HG02852 (cell line): ENCODE measurements at regions not wholly inside any gene's neighbourhood (a gene's known extent, or its start where the extent isn't known, plus 50 kb on each side); places are given as distances from the start of the nearest gene placed in this dataset.
"Not testable (repeated sequence)": the region's sequence is repeated elsewhere in the genome, so short reads cannot be mapped to it uniquely, and the experiment has no call there.

Source experiments
- ATAC-seq: cut with Tn5 transposase; IDR thresholded peaks from one replicate; pipeline ENCODE4 v1.9.1; 2021; ENCODE audit warnings: mild to moderate bottlenecking, moderate library complexity; ENCODE audit not compliant: unreplicated experiment

- ATAC-seq: no peak
These were observed 78.5 kb upstream of the CHD2 start for GRCh38 chr15:92821491-92822116.

GRCh38 chr15:92822216-92823144 lies 77.6 kb upstream of the CHD2 start:
- ATAC-seq: no peak

GRCh38 chr15:92825985-92826384 lies 74.1 kb upstream of the CHD2 start:
- ATAC-seq: no peak

DNA sequence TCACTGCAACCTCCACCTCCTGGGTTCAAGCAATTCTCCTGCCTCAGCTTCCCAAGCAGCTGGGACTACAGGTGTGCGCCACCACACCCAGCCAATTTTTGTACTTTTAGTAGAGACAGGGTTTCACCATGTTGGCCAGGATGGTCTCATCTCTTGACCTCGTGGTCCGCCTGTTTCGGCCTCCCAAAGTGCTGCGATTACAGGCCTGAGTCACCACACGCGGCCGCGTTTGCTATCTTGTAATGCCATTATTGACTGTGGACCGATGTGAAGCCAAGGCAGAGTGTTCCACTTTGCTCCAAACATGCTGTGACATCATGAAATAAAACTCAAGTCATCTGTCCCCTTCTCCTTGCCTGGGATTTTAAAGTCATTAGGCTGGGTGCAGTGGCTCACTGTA lies 72.1 kb upstream of the CHD2 start:
- not testable (repeated sequence) for ATAC-seq

DNA sequence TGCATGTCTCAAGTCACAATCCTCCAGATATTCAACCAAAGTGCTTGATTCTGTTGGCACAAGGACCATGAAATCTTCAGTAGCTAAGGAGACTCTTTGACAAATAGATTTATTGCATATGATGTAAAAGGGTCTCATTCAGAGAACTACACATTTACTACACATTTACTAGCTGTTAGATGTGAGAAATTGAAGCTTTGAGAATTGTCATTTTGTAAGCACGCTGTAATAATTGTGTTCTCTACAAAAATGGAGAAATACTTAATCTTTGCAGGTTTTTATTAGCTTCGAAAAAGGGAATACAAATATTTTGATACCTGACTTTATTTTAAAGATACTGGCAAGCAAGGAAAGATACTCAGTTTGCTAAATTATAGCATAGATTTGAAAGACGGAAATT lies 70.2 kb upstream of the CHD2 start:
- no peak for ATAC-seq

GRCh38 chr15:92831336-92831654 lies 68.8 kb upstream of the CHD2 start:
- no peak for ATAC-seq

DNA sequence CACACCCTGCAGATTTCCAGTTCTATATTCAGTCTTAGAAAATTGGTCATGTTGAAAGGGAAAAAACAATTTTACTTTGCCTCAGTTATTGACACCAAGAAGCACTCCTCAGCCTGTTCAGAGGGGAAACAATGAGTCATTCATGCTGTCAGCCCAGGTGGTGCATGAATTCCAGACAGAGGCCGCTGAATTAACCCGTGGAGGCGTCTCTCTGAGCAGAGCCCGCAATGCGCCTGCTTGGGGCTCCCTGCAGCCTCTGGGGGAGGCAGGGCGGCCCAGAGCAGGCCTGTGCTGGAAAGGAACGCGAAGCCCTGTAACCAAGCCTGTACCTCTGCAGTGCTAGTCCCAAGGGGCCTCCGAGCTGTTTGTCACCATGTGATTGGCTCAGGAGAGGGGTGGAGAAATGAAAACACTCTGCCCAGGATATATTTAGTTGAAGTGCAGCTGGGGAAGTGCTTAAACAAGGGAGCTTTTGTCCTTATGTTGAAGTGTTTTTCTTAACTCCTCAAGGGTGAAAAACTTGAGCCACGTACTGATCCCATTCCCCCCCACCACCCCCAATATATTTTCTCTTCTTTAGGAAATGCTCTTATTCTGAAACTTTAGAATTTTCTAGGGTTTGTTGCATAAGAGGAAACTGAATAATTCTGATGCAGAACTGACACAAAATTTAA lies 68.3 kb upstream of the CHD2 start:
- peak; percentile 96 for ATAC-seq

- no peak for ATAC-seq
These were observed 67.1 kb upstream of the CHD2 start for GRCh38 chr15:92833106-92833433.

DNA sequence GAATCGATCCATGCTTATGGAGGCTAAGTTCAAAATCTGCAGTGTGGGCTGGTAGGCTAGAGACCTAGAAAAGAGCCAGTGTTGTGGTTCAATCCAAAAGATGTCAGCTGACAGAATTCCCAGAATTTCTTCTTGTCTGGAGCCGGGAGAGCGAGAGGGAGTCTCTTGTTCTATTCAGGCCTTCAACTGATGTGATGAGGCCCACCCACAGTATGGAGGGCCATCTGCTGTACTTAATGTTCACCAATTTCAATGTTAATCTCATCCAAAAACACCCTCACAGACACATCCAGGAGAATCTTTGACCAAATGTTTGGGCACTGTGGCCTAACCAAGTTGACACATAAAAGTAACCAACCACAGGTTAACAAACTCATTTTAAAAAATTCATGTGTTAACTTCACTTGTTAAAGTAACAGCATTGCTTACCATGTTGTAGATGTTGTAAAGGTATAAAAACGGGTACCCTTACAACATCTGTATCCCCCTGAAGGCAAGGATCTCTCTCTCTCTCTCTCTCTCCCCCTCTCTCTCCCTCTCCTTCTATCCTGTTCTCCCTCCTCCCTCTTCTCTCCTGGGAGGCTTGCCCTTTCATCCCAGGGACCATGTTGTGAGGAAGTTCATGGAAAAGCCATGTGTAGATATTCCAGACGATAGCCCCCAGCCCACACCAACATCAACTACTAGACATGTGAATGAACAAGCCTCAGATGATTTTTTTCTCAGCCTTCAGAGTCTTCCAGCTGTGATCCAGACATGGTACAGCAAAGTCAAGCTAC lies 66.4 kb upstream of the CHD2 start:
- no peak for ATAC-seq

DNA sequence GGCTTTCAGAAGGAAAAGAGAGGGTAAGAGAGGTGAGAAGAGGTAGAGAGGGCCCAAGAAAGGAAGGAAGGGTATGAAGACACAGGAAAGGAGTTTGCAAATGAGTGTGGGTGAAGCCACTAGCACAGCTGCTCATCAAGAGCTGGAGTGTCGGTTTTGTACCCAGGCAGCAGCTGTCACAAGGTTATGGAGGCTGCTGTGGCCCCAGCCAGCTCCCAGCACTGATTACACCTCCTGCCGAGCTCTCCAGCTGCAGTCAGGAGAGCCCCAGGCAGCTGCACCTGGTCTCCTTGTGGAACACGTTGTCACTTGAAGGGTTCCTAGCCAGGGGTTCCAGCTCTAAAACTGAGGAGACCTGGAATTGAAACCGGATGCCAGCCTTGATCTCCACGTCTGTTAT lies 60.4 kb upstream of the CHD2 start:
- peak; percentile 88 for ATAC-seq

DNA sequence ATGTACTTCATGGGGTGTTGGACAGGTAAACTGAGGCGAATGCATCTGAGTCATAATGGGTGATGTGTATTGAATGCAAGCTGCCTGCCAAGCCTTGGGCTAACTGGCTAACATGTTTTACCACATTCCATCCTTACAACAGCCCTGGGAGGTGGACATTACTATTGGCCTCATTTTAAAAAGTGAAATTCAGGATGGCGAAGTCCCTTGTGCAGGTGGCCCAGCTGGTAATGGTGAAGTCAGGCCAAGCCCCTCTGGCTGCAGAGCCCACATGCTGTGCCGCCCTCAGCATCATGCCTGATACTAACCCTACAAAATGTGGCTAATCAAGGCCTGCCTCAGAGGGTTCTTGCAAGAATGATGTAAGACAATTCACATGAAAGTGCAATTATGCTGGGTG lies 60.0 kb upstream of the CHD2 start:
- peak; percentile 12 for ATAC-seq

DNA sequence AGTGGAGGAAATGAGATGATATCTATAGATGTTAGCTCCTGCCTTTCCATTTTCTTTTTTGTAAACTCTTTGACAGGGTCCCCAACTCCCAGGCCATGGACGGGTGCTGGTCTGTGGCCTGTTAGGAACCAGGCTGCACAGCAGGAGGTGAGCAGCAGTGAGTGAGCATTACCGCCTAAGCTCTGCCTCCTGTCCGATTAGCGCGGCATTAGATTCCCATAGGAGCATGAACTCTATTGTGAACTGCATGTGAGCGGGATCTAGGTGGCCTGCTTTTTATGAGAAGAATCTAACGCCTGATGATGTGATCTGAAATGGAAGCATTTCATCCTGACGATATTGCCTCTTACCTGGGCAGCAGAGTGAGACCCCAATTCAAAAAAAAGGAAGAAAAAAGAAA lies 56.8 kb upstream of the CHD2 start:
- no peak for ATAC-seq

- no peak for ATAC-seq
These were observed 56.3 kb upstream of the CHD2 start for GRCh38 chr15:92843814-92844213.

- ATAC-seq: no peak
These were observed 55.0 kb upstream of the CHD2 start for GRCh38 chr15:92845126-92845508.

- no peak for ATAC-seq
These were observed 53.4 kb upstream of the CHD2 start for GRCh38 chr15:92846741-92847140.

DNA sequence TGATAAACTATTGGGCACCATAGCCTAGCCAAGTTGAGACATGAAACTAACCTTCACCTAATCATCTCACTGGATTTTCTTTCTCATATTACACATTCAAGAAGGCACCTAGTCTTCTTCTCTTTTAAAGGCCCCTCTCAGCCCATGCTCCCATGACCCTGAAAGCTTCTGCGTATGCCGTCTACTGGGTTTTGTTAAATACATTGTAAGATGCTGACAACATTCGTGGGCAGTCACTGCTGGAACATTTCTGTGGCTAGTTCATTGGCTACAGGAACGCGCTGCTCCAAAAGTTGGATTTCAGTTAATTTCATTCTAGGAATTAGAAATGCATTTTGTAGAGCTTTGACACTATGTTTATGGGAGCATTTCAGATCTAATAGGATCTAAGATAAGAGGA lies 52.3 kb upstream of the CHD2 start:
- no peak for ATAC-seq

DNA sequence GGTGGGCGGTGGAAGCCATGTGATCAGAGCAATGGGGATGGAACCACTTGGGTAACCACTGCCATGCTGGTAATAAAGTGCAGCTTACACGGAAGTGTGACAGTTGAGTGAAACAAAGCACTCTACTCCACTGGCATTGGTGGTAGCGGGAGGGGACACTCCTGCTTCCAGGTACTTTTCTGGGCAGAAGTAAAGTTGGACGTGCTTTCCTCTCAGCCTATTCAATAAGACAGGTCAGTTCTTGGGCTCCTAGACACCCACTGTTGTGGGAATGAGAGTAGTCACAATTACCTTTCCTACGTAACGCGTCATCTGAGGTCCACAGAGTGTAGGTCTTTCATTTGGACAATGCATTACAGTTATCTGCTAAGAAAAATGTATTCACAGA lies 51.7 kb upstream of the CHD2 start:
- ATAC-seq: no peak

GRCh38 chr15:92848852-92849598 lies 51.1 kb upstream of the CHD2 start:
- peak; percentile 86 for ATAC-seq

GRCh38 chr15:92850218-92850617 lies 49.9 kb upstream of the CHD2 start:
- ATAC-seq: not testable (repeated sequence)
